ENCODE measurements at regions not wholly inside any gene's neighbourhood (a gene's known extent, or its start where the extent isn't known, plus 50 kb on each side); places are given as distances from the start of the nearest gene placed in this dataset.

- peak; percentile 29 for DNase-seq
Measured at GRCh38 chr5:4868140-4868735, 271.9 kb upstream of the ADAMTS16 start.

GRCh38 chr5:4873652-4874051 is 266.5 kb upstream of the ADAMTS16 start:
- DNase-seq, result no peak

- no peak for DNase-seq
Measured at GRCh38 chr5:4874097-4874496, 266.0 kb upstream of the ADAMTS16 start.

DNA sequence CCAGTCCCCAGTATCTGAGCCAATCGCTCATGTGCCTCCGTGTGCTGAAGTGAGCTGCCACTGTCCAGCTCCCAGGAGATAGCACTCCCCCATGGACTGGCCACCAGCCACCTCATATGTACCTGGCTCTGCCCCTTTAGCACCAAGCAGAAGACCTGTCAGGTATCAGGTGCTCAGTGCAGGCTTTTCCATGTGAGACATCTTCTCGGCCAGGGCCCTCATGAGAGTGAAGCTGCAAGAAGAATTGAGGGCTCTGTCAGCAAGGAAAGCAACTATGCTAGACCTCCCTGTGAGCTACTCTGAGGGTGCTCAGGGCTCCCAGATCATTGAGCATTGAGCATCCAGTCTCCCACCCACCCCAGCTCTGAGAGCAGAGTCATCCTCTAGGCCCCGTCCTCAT is 264.2 kb upstream of the ADAMTS16 start:
- DNase-seq, result no peak

GRCh38 chr5:4876804-4877203 is 263.3 kb upstream of the ADAMTS16 start:
- no peak for DNase-seq

GRCh38 chr5:4877579-4877978 is 262.6 kb upstream of the ADAMTS16 start:
- no peak for DNase-seq

DNA sequence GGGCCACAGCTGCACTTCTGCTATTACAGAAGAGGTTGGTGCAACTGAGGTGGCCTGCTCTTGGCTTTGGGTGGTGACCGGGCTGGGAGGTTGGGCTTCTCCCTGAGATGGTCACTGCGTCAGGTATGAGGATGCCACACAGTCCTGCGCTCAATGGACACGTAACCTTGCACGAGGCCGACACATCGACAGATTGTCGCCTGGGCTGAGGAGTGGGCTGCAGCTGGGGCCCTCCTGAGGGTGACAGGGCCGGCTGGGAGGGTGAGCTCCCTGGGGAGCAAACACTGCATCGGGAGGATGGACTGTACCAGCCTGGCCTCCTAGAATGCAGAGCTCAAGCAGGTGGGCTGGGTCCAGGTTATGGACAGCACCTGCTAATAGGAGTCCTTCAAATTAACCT is 261.1 kb upstream of the ADAMTS16 start:
- no peak for DNase-seq

DNA sequence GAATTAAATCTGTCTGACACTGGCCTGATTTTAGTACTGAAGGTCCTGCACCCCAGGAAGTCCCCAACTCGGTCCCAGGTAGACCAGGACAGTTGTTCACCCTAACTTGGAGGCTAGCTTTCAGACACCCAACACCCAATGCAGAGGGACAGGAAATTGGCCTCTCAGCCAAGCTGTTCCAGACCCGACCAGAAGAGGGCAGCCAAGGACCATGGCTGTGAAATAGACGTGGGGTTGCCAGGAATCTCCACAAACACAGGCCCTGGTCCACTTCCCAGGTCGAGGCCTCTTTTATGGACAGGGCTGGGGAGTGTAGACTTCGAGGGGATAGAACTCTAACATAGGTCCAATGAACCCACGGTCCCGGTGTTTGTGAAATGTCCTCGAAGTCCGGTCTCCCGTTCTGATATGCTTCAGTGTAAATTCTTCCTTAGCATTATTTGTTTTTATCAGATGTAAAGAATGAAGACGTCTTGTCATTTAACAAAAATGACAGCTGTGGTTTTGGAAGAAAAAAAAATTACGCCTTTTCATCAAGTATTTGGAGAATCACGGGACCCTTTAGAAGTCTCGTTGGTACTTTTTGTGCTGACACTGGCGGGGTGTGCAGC is 260.3 kb upstream of the ADAMTS16 start:
- peak; percentile 27 for DNase-seq

DNA sequence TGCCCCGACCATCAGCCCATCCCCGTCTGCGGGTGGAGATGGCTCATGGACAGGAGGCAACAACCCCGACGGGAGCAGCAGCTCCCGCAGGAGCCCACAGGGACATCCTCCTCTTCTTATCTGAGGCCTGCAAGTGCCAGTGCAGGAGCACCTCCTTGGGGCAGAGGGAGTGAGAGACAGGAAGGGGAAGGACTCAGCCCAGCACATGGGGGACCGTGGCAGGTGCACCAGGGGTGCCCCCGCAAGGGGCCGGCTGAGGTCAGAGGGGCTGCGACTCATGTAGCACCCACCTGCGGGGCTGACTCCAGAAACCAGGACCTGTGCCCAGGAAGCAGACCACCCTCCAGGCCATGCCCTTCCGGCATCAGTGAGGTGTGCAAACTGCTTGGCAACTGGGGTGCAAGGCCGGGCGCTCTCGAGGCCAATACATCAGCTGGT is 259.8 kb upstream of the ADAMTS16 start:
- no peak for DNase-seq

- DNase-seq, result no peak
Measured at GRCh38 chr5:4881366-4882002, 258.6 kb upstream of the ADAMTS16 start.

DNA sequence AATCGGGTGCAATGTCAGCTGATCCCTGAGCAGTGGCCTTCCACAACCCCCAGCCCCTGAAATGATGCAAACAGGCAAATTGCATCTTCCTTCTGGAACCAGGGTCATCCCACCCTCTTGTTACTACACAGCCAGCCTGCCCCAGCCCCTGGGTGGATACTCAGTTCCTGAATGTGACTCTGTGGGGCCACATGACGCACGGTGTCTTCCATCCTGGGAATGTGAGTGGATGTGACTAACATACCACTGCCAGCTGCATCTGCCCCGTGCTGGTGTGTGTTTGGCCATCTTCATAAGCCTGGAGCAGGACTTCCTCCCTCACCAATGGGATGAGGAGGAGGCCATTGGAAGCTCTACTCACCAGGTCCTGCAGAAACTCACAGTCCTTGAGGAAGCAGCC is 257.9 kb upstream of the ADAMTS16 start:
- DNase-seq, result no peak

DNA sequence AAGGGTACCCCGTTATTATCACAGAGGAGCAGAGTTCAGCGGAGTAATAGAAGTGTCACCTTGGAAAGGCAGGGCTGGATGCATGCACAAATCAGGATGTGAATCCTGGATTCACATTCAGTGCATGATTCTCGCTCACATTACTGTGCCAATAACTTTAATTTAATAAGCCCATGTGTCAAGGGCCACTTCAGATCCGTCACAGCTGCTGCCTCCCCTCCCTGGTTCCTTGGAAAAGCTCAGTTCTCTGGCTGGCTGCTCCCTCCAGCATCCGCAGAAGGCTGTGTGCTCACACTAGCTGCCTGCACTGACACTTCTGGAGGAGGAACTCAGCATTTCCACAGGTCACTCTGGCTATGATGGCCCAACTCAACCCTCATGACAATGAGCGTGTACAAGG is 256.8 kb upstream of the ADAMTS16 start:
- no peak for DNase-seq

GRCh38 chr5:4893063-4893744 is 246.9 kb upstream of the ADAMTS16 start:
- no peak for DNase-seq

- DNase-seq, result no peak
Measured at GRCh38 chr5:4896328-4896727, 243.8 kb upstream of the ADAMTS16 start.

DNA sequence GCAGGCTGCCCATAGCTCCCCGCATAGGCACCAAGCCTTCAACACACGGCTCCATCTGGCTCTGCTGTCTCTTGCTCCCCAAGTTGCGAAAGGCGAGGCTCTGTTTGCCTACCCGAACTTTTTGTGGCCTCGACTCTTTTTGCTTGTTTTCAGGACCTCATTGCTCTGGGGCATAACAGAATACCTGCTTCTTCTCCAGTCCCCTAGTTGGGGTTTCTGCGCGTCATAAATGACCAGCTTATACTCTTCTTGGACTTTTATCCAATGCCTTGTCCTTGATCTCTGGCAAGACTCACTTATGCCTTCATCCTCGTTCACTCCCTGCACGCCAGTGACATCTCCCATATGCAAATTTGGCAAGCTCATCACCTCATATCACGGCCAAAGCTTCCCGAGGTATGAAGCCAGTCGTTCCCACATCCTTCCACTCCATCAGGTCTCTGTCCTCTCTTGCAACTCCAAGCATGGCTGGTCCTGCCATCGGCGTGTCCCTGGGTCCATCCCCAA is 238.8 kb upstream of the ADAMTS16 start:
- no peak for DNase-seq

DNA sequence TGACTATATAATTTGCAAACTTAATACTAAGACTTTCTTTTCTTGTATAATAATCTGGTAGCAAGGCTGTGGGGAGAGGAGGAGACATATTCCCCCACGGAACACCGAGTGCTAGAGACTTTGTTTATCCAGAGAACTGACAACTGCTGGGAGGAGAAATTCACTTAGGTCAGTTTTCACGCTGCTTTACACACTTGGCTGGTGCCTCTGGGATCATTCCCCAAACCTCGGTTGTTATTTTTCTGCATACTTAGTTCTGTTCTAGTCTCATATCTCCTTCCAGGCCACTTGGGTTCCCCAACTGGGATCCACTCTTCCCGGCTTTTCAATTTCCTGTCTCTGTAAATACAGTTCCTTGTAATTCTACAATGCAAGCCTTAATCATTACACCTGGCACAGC is 238.2 kb upstream of the ADAMTS16 start:
- no peak for DNase-seq

GRCh38 chr5:4905674-4906520 is 234.2 kb upstream of the ADAMTS16 start:
- DNase-seq, result no peak

DNA sequence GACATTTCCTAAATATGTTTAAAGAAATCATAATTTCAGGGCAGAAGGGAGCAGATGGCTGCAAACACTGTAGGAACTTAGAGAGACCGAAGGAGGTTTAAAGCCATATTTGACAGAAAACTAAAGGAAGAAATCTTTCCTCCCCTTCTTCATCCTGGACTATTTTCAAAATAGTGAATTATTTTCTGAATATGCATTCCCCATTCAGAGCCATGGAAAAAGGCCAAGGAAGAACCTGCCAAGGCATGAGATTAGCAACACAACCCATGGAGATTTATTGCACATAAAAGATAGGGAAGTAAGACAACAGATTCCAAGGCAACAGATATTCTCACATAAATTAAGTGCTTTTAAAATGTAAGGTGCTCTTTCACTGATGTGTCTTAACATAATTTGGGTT is 233.3 kb upstream of the ADAMTS16 start:
- no peak for DNase-seq

DNA sequence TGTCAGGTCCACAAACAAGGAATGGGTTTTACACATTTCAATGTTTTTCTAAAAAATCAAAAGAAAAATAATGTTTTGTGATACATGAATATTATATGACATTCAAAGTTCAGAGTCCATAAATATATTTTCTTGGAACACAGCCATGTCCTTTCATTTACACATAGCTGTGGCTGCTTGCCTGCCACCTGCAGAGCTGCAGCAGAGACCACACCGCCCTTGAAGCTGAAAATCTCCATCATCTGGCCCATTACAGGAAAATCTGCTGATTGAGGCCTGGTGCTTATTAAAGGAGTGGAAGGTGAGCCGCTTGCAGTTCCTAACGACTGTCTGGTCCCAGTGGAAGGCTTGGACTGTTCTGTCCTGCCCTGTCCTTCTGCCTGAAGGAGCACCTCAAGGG is 232.6 kb upstream of the ADAMTS16 start:
- DNase-seq, result no peak

- DNase-seq, result no peak
Measured at GRCh38 chr5:4909086-4909485, 231.0 kb upstream of the ADAMTS16 start.

- DNase-seq, result no peak
Measured at GRCh38 chr5:4911646-4912403, 228.3 kb upstream of the ADAMTS16 start.

DNA sequence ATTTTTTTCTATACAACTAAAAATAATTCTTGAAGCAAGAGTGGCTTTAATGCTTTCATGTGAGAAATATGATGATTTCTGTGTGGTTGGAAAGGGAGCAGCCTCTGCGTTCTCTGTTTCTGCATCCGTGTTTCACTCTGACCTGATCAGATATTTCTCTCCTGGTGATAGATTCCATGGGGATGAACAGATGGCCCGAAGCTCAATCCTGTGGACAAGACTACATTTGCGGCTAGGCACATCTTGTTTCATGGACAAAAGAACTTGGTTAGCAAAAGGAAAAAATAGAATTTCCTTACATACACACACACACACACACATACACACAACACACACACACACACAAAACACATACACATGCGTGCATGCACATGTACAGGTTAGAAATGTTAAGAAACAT is 218.2 kb upstream of the ADAMTS16 start:
- no peak for DNase-seq

Measured in NCI-H146 (cell line).